GM12891 (cell line): ENCODE measurements at regions not wholly inside any gene's neighbourhood (a gene's known extent, or its start where the extent isn't known, plus 50 kb on each side); places are given as distances from the start of the nearest gene placed in this dataset.

Source experiments
- DNase-seq: peaks from one replicate; pipeline ENCODE4 v3.0.0; 2011; ENCODE audit warnings: low spot score; ENCODE audit not compliant: insufficient read length
- FAIRE-seq: peaks from 2 replicates; lab custom pipeline; 2011; peaks lifted over from hg19 to GRCh38; lab: Jason Lieb, UNC
- PAX5 ChIP-seq: IDR thresholded peaks from 2 replicates; pipeline ENCODE4 v1.6.1; 2011; ENCODE audit warnings: low read length, moderate library complexity, mild to moderate bottlenecking; ENCODE audit not compliant: insufficient read depth, severe bottlenecking
- POLR2A ChIP-seq: IDR thresholded peaks from 2 replicates; pipeline ENCODE4 v1.6.1; 2011; ENCODE audit warnings: low read depth, low read length, control low read depth
- POLR2AphosphoS5 ChIP-seq: IDR thresholded peaks from 2 replicates; pipeline ENCODE4 v1.6.1; 2011; ENCODE audit warnings: low read depth, low read length, control low read depth
- POU2F2 ChIP-seq: IDR thresholded peaks from 2 replicates; pipeline ENCODE4 v1.6.1; 2011; ENCODE audit warnings: low read depth, mild to moderate bottlenecking, control low read depth, low read length, moderate library complexity
- SPI1 ChIP-seq: IDR thresholded peaks from 2 replicates; pipeline ENCODE4 v1.6.1; 2011; ENCODE audit warnings: low read depth, low read length, control low read depth
- TAF1 ChIP-seq: IDR thresholded peaks from 2 replicates; pipeline ENCODE4 v1.6.1; 2011; ENCODE audit warnings: low read depth, low read length, control low read depth

- no peak for DNase-seq
- TF ChIP-seq POLR2A (no peak), PAX5 (no peak), POU2F2 (no peak), SPI1 (no peak)
- FAIRE-seq = no peak
These were observed 54.3 kb downstream of the TMEM215 start for GRCh38 chr9:32837551-32838058.

DNA sequence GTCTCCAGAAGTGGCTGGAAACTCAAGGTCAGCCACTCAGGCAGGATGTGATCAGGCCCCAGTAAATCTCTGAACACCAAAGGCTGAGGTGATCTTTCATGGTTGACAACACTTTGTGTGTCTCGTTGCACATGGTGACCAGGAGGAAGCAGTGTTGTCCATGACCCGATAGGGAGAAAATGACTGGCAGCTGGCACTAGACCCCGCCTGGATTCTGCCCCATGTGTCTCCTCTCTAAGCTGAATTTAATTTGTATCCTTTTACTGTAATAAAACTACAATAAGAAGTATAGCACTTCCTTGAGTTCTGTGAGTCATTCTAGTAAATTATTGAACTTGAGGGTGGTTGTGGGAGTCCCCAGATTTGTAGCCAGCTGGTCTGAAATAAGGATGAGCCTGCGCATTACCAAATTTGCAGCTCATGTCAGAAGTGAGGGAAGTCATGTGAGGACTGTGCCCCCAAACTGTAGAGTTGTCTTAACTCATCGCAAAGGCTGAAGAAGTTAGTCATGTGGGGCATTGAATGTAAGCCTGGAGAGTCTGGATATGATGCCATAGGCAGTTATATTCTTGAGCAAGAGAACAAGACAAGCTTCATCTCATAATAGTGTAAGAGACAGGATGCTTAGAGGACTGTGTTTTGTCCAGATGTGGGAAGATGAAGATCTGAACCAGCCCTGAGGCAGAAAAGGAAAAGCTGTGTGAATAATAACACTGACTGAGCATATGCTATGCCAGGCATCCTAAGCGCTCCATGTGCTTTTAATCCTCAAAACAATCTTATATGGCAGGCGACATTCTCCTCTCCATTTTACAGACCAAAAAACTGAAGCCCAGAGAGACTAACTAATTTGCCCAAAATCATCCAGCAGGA is 55.9 kb downstream of the TMEM215 start:
- DNase-seq (no peak), FAIRE-seq (no peak)
- TF ChIP-seq POLR2AphosphoS5 (no peak), TAF1 (no peak)

DNA sequence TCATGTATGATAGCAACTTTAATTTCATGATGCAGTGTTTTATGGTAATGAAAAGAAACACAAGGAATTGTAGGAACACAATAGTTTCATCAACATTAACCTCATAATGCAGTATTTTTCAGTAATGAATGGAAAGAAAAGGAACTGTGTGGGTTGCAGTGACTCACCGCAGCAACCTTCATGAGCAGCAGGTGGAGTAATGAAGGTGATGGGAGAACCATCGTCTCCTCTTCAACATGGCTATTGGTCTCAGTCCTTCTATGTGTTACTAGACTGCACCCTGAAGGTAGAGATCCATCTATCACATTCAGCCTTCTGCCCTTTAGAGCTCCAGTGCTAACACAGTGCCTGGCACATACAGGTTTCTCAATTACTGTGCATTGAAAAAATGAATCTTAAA is 58.0 kb downstream of the TMEM215 start:
- no peak for FAIRE-seq
- DNase-seq = no peak
- TF ChIP-seq POU2F2 = no peak

GRCh38 chr9:32843295-32843694 is 60.0 kb downstream of the TMEM215 start:
- FAIRE-seq (no peak), DNase-seq (no peak)
- TF ChIP-seq TAF1 (no peak), POLR2AphosphoS5 (no peak), POLR2A (no peak), PAX5 (no peak), POU2F2 (no peak), SPI1 (no peak)

DNA sequence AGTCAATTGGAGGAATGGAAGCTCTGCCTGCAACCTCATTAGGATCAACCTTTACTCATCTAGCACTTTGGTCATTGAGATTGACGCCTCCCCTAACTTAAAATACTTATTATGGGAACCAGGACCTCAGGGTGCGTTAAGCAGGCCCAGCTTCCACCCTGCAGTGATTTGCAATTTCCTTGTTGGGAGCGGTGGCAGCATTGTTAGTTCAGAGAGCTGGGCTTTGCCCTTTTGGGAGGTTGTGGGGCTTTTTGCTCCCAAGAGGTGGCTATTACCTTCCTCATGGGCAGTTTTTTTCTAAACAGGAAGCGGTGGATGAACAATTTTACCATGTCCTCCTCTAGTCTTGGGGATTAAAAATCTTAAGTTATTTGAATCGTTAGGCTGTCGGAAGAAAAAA is 60.9 kb downstream of the TMEM215 start:
- no peak for DNase-seq
- no peak for FAIRE-seq
- TF ChIP-seq POU2F2 (no peak), SPI1 (no peak), POLR2AphosphoS5 (no peak), POLR2A (no peak), PAX5 (no peak), TAF1 (no peak)

GRCh38 chr9:32854271-32854670 is 70.9 kb downstream of the TMEM215 start:
- DNase-seq = no peak
- no peak for FAIRE-seq
- TF ChIP-seq POU2F2 (no peak), SPI1 (no peak), POLR2A (no peak), TAF1 (no peak), POLR2AphosphoS5 (no peak), PAX5 (no peak)

DNA sequence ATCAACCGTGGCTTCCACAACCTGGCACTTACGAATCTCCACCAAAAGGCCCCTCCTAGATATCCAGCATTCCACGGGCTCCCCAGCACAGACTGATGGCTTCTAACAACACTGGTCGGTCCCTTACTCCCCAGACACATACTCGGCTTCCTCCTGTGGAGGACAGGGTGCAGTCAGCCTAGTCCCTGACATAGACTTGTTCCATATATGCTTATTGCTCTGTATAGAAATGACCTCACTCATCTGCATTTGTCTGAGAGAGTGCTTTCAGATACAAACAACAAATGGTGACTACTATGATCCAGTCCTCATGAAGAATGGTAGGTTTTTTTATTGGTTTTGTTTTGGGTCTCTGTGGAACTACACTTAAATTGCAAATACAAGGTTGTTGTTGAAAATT is 72.4 kb downstream of the TMEM215 start:
- FAIRE-seq (no peak), DNase-seq (no peak)
- TF ChIP-seq TAF1 = no peak
- no peak for TF ChIP-seq PAX5
- no peak for TF ChIP-seq POLR2AphosphoS5
- no peak for TF ChIP-seq POLR2A
- no peak for TF ChIP-seq SPI1
- no peak for TF ChIP-seq POU2F2

DNA sequence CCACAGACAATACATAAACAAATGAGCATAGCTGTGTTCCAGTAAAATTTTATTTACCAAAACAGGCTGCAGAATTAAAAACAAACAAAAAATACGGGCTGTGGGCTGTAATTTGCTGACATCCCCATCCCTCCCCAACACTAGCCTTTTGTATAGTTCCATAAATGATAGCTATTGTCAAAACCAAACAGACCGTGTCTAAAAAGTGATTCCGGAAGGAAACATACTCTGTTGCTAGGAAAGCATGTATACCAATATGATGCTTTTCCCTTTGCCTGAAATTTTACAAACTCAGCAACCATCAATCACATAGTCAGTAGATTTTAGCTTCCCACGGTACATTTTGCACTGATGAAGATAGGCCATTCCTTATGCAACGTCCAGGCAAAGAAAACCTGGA is 80.0 kb downstream of the TMEM215 start:
- no peak for TF ChIP-seq TAF1
- no peak for TF ChIP-seq POU2F2
- no peak for TF ChIP-seq PAX5
- no peak for TF ChIP-seq POLR2A
- FAIRE-seq = no peak
- no peak for DNase-seq

DNA sequence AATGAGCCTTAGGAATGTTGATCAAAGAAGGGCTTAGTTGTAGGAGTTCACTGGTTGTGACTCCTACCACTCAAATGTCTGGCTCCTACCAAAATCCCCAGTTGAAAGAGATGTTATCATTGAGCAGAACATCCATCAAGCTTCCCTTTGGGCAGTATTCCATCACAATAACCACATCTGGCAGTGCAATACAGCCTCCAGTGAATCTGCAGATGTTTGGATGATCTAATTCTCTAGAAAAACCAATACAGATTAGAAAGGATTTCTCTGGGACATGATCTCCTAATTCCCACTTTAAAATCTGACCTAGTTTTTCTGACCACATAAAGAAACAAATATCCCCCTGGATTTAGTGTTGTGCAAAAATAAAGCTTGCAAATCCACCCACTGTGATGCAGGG is 81.6 kb downstream of the TMEM215 start:
- TF ChIP-seq POLR2AphosphoS5 = no peak
- no peak for TF ChIP-seq TAF1
- TF ChIP-seq PAX5 = no peak
- no peak for TF ChIP-seq POU2F2
- TF ChIP-seq POLR2A = no peak
- TF ChIP-seq SPI1 = no peak
- DNase-seq (no peak), FAIRE-seq (no peak)

- no peak for FAIRE-seq
- TF ChIP-seq POLR2AphosphoS5 = no peak
- no peak for TF ChIP-seq TAF1
- TF ChIP-seq POU2F2 = no peak
- TF ChIP-seq PAX5 = no peak
- no peak for TF ChIP-seq SPI1
- no peak for TF ChIP-seq POLR2A
- no peak for DNase-seq
These were observed 82.9 kb downstream of the TMEM215 start for GRCh38 chr9:32866273-32866672.
